ENCODE measurements at regions not wholly inside any gene's neighbourhood (a gene's known extent, or its start where the extent isn't known, plus 50 kb on each side); places are given as distances from the start of the nearest gene placed in this dataset.

DNA sequence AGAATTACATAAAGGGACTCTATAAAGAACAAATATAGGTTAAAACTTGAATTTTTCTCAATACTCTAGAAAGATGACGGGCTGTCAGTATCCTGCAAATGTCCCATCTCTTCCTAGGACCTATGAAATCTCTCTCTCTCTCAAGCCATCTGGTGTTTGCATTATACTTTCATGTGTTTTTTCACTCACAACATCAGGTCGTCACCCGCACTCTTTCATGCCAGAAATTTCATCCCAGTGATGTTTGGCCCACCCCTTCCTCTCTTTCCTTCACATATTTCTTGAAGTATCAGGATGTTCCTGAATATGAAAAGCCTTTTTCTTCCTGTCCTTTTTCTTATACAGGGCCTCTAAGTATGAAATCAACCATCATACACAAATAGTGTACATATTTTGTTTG is 63.3 kb upstream of the GAS1 start:
- Histone ChIP-seq H3K4me2 (ENCODE audit: low read length) (no peak overlapping the region), H3K9me2 (replicated peaks; ENCODE audit: control insufficient read depth, low read length) (no peaks in the 10 kb centered on the region), H3K27ac (ENCODE audit: low read depth, low read length) (no peak overlapping the region), H3K9me3 (ENCODE audit: control insufficient read depth, insufficient read depth, low read length) (no peaks in the 10 kb centered on the region), H3K27me3 (ENCODE audit: control insufficient read depth, low read length) (no peaks in the 10 kb centered on the region), H3K79me2 (ENCODE audit: control insufficient read depth, low read length) (no peaks in the 10 kb centered on the region), H3K4me3 (ENCODE audit: low read length) (no peak overlapping the region), H3K4me1 (ENCODE audit: control insufficient read depth, low read length) (no peaks in the 10 kb centered on the region), H3K36me3 (ENCODE audit: control insufficient read depth, low read length) (no peaks in the 10 kb centered on the region), H3F3A (ENCODE audit: control insufficient read depth, insufficient read depth) (no peaks in the 10 kb centered on the region), H4K20me1 (ENCODE audit: control insufficient read depth, insufficient read depth, low read depth, low read length) (no peaks in the 10 kb centered on the region)
- TF ChIP-seq EZH2phosphoT487 (IDR thresholded peaks at IDR 0.05; ENCODE audit: borderline replicate concordance, low read length) = no peak
- TF ChIP-seq, protein P1, sequence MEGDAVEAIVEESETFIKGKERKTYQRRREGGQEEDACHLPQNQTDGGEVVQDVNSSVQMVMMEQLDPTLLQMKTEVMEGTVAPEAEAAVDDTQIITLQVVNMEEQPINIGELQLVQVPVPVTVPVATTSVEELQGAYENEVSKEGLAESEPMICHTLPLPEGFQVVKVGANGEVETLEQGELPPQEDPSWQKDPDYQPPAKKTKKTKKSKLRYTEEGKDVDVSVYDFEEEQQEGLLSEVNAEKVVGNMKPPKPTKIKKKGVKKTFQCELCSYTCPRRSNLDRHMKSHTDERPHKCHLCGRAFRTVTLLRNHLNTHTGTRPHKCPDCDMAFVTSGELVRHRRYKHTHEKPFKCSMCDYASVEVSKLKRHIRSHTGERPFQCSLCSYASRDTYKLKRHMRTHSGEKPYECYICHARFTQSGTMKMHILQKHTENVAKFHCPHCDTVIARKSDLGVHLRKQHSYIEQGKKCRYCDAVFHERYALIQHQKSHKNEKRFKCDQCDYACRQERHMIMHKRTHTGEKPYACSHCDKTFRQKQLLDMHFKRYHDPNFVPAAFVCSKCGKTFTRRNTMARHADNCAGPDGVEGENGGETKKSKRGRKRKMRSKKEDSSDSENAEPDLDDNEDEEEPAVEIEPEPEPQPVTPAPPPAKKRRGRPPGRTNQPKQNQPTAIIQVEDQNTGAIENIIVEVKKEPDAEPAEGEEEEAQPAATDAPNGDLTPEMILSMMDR (IDR thresholded peaks at IDR 0.05; ENCODE audit: low read depth, low read length, poor library complexity, severe bottlenecking) = no peak

DNA sequence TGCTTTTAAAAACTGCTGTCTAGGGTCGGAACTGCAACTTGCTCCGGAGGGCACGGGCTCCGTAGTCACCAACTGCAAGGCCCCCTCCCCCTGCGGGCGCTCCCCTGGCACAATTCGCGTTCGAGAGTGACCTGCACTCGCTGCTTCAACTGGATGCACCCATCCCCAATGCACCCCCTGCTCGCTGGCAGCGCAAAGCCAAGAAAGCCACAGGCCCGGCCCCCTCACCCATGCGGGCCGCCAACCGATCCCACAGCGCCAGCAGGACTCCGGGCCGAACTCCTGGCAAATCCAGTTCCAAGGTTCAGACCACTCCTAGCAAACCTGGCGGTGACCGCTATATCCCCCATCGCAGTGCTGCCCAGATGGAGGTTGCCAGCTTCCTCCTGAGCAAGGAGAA is 64.2 kb upstream of the GAS1 start:
- Histone ChIP-seq H3F3A (ENCODE audit: control insufficient read depth, insufficient read depth) (no peaks in the 10 kb centered on the region), H3K4me2 (ENCODE audit: low read length) (no peak overlapping the region), H3K79me2 (ENCODE audit: control insufficient read depth, low read length) (no peaks in the 10 kb centered on the region), H3K27me3 (ENCODE audit: control insufficient read depth, low read length) (no peaks in the 10 kb centered on the region), H3K9me3 (ENCODE audit: control insufficient read depth, insufficient read depth, low read length) (no peaks in the 10 kb centered on the region), H3K4me3 (ENCODE audit: low read length) (no peak overlapping the region), H4K20me1 (ENCODE audit: control insufficient read depth, insufficient read depth, low read depth, low read length) (no peaks in the 10 kb centered on the region), H3K9me2 (replicated peaks; ENCODE audit: control insufficient read depth, low read length) (no peaks in the 10 kb centered on the region), H3K4me1 (ENCODE audit: control insufficient read depth, low read length) (no peaks in the 10 kb centered on the region), H3K36me3 (ENCODE audit: control insufficient read depth, low read length) (no peaks in the 10 kb centered on the region), H3K27ac (ENCODE audit: low read depth, low read length) (no peak overlapping the region)
- TF ChIP-seq, protein P1 (IDR thresholded peaks at IDR 0.05; ENCODE audit: low read depth, low read length, poor library complexity, severe bottlenecking) = no peak
- TF ChIP-seq EZH2phosphoT487 (IDR thresholded peaks at IDR 0.05; ENCODE audit: borderline replicate concordance, low read length) = no peak

DNA sequence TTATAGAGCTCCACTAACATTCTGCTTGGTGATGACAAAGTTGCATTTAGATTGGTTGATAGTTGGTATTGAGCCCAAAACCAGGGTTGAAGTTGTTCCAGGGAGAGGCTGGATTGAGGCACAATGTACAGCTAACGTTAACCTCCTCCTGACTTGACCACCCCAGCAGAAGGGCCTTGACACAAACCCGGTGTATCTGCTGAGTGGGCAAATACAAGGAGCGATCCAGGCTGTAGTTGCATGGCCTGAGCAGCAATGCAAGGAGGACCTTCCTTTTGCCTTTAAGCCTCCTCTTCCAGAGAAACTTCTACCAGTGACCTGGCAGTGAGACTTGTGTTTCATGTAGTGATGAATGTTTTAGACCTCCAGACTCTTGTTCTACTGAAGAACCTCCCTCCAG is 66.2 kb upstream of the GAS1 start:
- H3K79me2 ChIP-seq (ENCODE audit: control insufficient read depth, low read length) = no peaks in the 10 kb centered on the region
- no peaks in the 10 kb centered on the region for H3F3A ChIP-seq (ENCODE audit: control insufficient read depth, insufficient read depth)
- TF ChIP-seq EZH2phosphoT487 (IDR thresholded peaks at IDR 0.05; ENCODE audit: borderline replicate concordance, low read length) = no peak
- TF ChIP-seq, protein P1 (IDR thresholded peaks at IDR 0.05; ENCODE audit: low read depth, low read length, poor library complexity, severe bottlenecking) = no peak
- no peaks in the 10 kb centered on the region for H3K9me3 ChIP-seq (ENCODE audit: control insufficient read depth, insufficient read depth, low read length)
- no peak overlapping the region for H3K4me2 ChIP-seq (ENCODE audit: low read length)
- no peaks in the 10 kb centered on the region for H4K20me1 ChIP-seq (ENCODE audit: control insufficient read depth, insufficient read depth, low read depth, low read length)
- no peaks in the 10 kb centered on the region for H3K4me1 ChIP-seq (ENCODE audit: control insufficient read depth, low read length)
- no peaks in the 10 kb centered on the region for H3K36me3 ChIP-seq (ENCODE audit: control insufficient read depth, low read length)
- no peaks in the 10 kb centered on the region for H3K9me2 ChIP-seq (replicated peaks; ENCODE audit: control insufficient read depth, low read length)
- H3K27ac ChIP-seq (ENCODE audit: low read depth, low read length) = no peak overlapping the region
- no peaks in the 10 kb centered on the region for H3K27me3 ChIP-seq (ENCODE audit: control insufficient read depth, low read length)
- no peak overlapping the region for H3K4me3 ChIP-seq (ENCODE audit: low read length)

DNA sequence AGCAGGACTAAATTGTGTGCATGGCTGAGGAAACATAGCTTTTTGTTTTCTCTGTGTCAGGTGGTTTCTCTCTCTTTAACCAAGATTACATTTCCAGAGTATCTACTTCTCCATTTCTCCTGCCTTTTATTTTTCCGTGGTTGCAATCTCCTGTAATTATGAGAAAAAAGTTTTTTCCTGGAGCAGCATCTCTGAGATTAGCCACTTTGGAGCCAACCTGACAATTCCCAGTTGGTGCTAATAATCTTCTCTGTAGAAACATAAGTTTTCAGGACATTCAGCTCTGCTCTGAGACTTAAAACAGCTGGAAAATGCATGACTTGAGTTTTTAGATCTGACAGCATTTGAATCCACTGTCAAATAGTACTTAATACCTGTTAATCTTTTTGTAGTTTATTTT is 67.1 kb upstream of the GAS1 start:
- H4K20me1 ChIP-seq (ENCODE audit: control insufficient read depth, insufficient read depth, low read depth, low read length) = no peaks in the 10 kb centered on the region
- no peaks in the 10 kb centered on the region for H3K27me3 ChIP-seq (ENCODE audit: control insufficient read depth, low read length)
- H3K4me1 ChIP-seq (ENCODE audit: control insufficient read depth, low read length) = no peaks in the 10 kb centered on the region
- H3K4me3 ChIP-seq (ENCODE audit: low read length) = no peak overlapping the region
- no peaks in the 10 kb centered on the region for H3F3A ChIP-seq (ENCODE audit: control insufficient read depth, insufficient read depth)
- H3K4me2 ChIP-seq (ENCODE audit: low read length) = no peak overlapping the region
- H3K79me2 ChIP-seq (ENCODE audit: control insufficient read depth, low read length) = no peaks in the 10 kb centered on the region
- H3K27ac ChIP-seq (ENCODE audit: low read depth, low read length) = no peak overlapping the region
- no peaks in the 10 kb centered on the region for H3K9me2 ChIP-seq (replicated peaks; ENCODE audit: control insufficient read depth, low read length)
- no peaks in the 10 kb centered on the region for H3K9me3 ChIP-seq (ENCODE audit: control insufficient read depth, insufficient read depth, low read length)
- H3K36me3 ChIP-seq (ENCODE audit: control insufficient read depth, low read length) = no peaks in the 10 kb centered on the region
- no peak for TF ChIP-seq EZH2phosphoT487 (IDR thresholded peaks at IDR 0.05; ENCODE audit: borderline replicate concordance, low read length)
- TF ChIP-seq, protein P1 (IDR thresholded peaks at IDR 0.05; ENCODE audit: low read depth, low read length, poor library complexity, severe bottlenecking) = no peak

Measured in DOHH2 (cell line).